HepG2 (cell line): ENCODE measurements at regions not wholly inside any gene's neighbourhood (a gene's known extent, or its start where the extent isn't known, plus 50 kb on each side); places are given as distances from the start of the nearest gene placed in this dataset.
"Not testable (repeated sequence)": the region's sequence is repeated elsewhere in the genome, so short reads cannot be mapped to it uniquely, and the experiment has no call there.

Experiments used
- CTCF ChIP-seq: sonication (generic); formaldehyde crosslinking; IDR thresholded peaks from 2 replicates; pipeline ENCODE4 v1.5.0; 2020; ENCODE audit warnings: mild to moderate bottlenecking, missing genetic modification reagents, moderate library complexity
- ESRRA ChIP-seq: sonication (generic); formaldehyde crosslinking; IDR thresholded peaks from 2 replicates; pipeline ENCODE4 v1.5.1; 2020; ENCODE audit warnings: mild to moderate bottlenecking, low read depth, missing genetic modification reagents
- ISX ChIP-seq: sonication (generic); formaldehyde crosslinking; conservative IDR thresholded peaks from 2 replicates; pipeline ENCODE4 v1.5.0; 2020; ENCODE audit warnings: missing genetic modification reagents
- JUN ChIP-seq: sonication (generic); formaldehyde crosslinking; IDR thresholded peaks from 2 replicates; pipeline ENCODE4 v1.4.0; 2020; ENCODE audit warnings: mild to moderate bottlenecking, missing genetic modification reagents
- MED1 ChIP-seq: sonication (generic); formaldehyde crosslinking; IDR thresholded peaks from 2 replicates; pipeline ENCODE4 v1.4.0; 2020; ENCODE audit warnings: missing genetic modification reagents
- MEF2D ChIP-seq: sonication (generic); formaldehyde crosslinking; IDR thresholded peaks from 2 replicates; pipeline ENCODE4 v1.5.1; 2020; ENCODE audit warnings: mild to moderate bottlenecking, missing genetic modification reagents
- MIER2 ChIP-seq: IDR thresholded peaks from 2 replicates; pipeline ENCODE4 v1.6.1; 2016; ENCODE audit warnings: missing biosample characterization, missing genetic modification reagents
- MYNN ChIP-seq: sonication (generic); formaldehyde crosslinking; IDR thresholded peaks from 2 replicates; pipeline ENCODE4 v1.4.0; 2020; ENCODE audit warnings: mild to moderate bottlenecking, low read depth, missing genetic modification reagents
- POLR2A ChIP-seq, 2 experiments: IDR thresholded peaks; 2 replicates each; pipeline ENCODE4 v1.6.1; 2011; ENCODE audit warnings: low read depth in 2 of 2, low read length in 2 of 2, mild to moderate bottlenecking in 1 of 2, moderate library complexity in 1 of 2; ENCODE audit not compliant: insufficient read depth in 1 of 2
- SIN3A ChIP-seq: IDR thresholded peaks from 2 replicates; pipeline ENCODE4 v1.6.1; 2011; ENCODE audit warnings: low read depth, mild to moderate bottlenecking, control low read depth, low read length, borderline replicate concordance
- ZNF333 ChIP-seq: sonication (generic); formaldehyde crosslinking; IDR thresholded peaks from 2 replicates; pipeline ENCODE4 v1.4.0; 2020; ENCODE audit warnings: mild to moderate bottlenecking, missing genetic modification reagents, borderline replicate concordance
- TF ChIP-seq, protein P1 (sequence below): sonication (generic); formaldehyde crosslinking; IDR thresholded peaks from 2 replicates; pipeline ENCODE4 v1.4.0; 2020; ENCODE audit warnings: low read depth, mild to moderate bottlenecking, missing genetic modification reagents

GRCh38 chr15:24381103-24381502, 294.5 kb upstream of the NPAP1 start:
- not testable (repeated sequence) for TF ChIP-seq CTCF; ISX; MED1; ZNF333 (CRISPR knock-in tag); MIER2; MEF2D; ESRRA (CRISPR knock-in tag); SIN3A; MYNN (CRISPR knock-in tag); JUN (CRISPR knock-in tag); POLR2A (IDR thresholded peaks at IDR 0.05; ENCODE audit: insufficient read depth in 1 of 2, low read depth in 2 of 2, low read length in 2 of 2)
- TF ChIP-seq, protein P1, sequence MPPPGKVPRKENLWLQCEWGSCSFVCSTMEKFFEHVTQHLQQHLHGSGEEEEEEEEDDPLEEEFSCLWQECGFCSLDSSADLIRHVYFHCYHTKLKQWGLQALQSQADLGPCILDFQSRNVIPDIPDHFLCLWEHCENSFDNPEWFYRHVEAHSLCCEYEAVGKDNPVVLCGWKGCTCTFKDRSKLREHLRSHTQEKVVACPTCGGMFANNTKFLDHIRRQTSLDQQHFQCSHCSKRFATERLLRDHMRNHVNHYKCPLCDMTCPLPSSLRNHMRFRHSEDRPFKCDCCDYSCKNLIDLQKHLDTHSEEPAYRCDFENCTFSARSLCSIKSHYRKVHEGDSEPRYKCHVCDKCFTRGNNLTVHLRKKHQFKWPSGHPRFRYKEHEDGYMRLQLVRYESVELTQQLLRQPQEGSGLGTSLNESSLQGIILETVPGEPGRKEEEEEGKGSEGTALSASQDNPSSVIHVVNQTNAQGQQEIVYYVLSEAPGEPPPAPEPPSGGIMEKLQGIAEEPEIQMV (CRISPR knock-in tag), result not testable (repeated sequence)
